Stimulated activated CD8-positive, alpha-beta memory T cell treated with anti-CD3 and anti-CD28 coated beads, Interleukin-15, amount 100 ng/mL, for 24 hours (primary cell): ENCODE measurements at regions not wholly inside any gene's neighbourhood (a gene's known extent, or its start where the extent isn't known, plus 50 kb on each side); places are given as distances from the start of the nearest gene placed in this dataset.

ENCODE experiments used
- DNase-seq: peaks from one replicate; pipeline ENCODE4 v3.0.0-alpha.2; 2020; ENCODE audit warnings: low read depth

DNA sequence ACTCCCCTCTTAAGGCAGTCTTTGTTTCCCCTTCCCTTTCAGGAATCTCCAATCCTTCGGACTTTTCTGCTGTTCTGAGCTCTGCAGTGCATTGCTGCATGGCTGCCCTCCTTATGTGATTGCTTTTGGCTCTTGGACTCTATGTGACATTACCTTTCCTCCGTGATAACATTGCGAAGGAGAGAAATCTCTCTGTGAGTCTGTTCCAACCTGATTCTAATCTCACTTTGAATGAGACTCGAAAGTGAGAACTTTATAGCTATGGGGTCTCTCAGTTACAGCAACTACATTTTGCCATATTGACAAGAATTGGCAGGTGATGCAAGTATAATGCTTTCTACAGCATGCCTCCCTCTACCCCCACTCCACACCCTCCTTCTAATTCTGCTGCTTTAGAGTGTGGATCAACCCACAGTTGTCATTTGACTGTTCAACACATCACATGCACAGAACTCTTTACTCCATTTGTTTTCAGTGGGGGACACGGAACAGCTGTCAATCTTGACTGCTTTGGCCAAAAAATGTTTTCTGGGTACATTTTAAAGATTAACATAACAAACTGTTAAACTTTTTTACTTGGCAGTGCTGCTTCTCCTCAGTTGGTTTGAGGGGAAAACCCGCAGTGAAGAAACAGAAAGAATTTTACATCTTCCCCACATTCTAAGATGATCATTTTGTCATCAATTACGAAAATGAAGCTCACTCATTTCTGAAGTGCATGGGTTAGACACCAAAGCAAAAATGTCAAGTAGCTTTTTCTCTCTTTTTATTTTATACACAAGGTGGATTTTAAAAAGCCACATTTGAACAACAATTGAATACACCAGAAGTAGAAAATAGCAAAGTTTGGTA lies 125.5 kb upstream of the RMST start:
- DNase-seq: no peak

GRCh38 chr12:97342130-97342529 lies 120.5 kb upstream of the RMST start:
- DNase-seq: no peak

DNA sequence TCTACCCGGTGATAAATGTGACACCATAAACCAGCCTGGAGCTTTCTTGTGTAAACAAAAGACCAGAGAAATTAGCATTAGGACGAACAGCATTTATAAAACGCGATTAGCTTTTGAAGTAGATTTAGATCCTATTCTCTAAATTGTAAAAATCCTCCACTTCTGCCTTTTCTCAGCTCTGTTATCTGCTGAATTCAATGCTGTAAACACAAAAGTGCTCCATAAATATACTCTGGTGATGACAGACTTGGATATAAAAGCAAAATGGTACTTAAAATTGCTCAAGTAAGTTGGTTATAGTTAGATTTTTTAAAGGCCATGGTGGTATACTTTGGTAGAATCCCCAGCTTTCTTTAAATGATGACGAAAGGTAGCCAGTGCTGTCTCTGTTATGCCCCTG lies 114.6 kb upstream of the RMST start:
- DNase-seq: no peak

- no peak for DNase-seq
Observed at GRCh38 chr12:97358361-97358760, 104.2 kb upstream of the RMST start.

DNA sequence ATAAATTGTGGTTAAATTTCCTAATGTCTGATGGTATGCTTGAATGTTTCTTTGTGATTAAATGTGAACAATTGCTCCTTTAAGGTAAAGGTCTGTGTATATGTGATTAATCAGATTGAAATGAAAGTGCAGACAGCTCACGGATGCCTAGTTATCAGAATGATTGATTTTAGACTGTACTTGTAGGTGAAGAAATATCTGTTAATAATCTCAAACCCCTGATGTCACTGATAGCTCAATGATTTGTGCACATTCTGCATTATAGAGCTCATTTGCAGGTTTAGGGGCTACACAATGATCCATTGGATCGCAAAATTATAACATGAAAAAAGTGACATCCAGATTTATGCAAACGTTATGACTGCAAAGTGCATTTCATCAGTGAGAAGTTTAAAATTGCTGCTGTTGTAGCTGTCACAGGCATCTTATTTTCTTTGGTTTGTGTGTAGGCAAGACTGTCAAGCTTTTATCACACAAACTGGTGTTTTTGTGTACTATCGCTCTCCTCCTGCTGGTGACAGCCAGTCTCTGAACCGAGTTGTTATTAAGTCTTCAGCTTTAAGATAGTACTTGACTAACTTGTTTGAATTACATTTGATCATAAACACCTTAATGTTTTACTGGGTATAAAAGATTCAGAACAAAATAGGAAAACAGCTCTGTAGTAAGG lies 103.4 kb upstream of the RMST start:
- no peak for DNase-seq

GRCh38 chr12:97363693-97364092 lies 98.9 kb upstream of the RMST start:
- DNase-seq: no peak

- no peak for DNase-seq
Observed at GRCh38 chr12:97368462-97369163, 94.0 kb upstream of the RMST start.

GRCh38 chr12:97375310-97375709 lies 87.3 kb upstream of the RMST start:
- DNase-seq: no peak

DNA sequence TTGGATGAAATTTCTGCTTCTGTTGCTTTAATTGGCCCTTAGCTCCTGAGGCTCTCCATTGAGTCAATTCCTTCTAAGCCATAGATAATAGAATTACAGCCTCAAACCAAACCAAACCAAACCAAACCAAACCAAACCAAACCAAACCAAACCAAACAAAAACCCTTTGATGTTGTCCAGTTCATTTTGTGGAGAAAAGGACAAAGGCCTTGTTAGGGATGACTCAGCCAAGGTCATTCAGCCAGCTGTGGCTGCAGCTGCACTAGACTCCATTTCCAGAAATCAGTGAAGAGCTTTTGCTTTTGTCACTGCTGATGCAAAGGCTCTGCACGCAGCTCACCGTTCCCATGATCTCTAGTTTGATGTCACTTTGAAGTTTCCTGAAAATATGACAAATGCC lies 82.2 kb upstream of the RMST start:
- DNase-seq: no peak

- DNase-seq: no peak
Observed at GRCh38 chr12:97385121-97385520, 77.5 kb upstream of the RMST start.

GRCh38 chr12:97386133-97386581 lies 76.4 kb upstream of the RMST start:
- no peak for DNase-seq

GRCh38 chr12:97387844-97388243 lies 74.8 kb upstream of the RMST start:
- no peak for DNase-seq

DNA sequence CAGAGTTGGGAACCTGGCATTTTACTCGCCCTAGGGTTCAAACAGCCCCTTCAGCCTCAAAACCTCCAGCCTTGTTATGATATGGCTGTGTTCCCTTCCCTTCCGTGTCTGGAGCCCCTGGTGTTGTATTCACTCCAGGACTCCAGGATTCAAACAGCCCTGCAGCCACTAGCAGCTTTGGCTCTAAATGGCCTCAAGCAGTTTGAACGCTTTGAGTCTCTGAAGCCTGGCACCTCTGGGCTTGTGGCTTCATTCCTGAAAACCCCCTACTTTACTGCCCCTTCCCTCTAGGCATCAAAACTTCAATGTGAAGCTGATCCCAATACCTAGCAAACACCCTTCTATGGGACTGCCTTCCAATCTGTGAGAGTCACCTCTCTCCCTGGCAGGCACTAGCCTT lies 67.9 kb upstream of the RMST start:
- DNase-seq: no peak

GRCh38 chr12:97397008-97397407 lies 65.6 kb upstream of the RMST start:
- DNase-seq: no peak

- no peak for DNase-seq
Observed at GRCh38 chr12:97398704-97399103, 63.9 kb upstream of the RMST start.

- DNase-seq: no peak
Observed at GRCh38 chr12:97404093-97404492, 58.5 kb upstream of the RMST start.

GRCh38 chr12:97404543-97404942 lies 58.1 kb upstream of the RMST start:
- DNase-seq: no peak

- DNase-seq: no peak
Observed at GRCh38 chr12:97408363-97408762, 54.2 kb upstream of the RMST start.

DNA sequence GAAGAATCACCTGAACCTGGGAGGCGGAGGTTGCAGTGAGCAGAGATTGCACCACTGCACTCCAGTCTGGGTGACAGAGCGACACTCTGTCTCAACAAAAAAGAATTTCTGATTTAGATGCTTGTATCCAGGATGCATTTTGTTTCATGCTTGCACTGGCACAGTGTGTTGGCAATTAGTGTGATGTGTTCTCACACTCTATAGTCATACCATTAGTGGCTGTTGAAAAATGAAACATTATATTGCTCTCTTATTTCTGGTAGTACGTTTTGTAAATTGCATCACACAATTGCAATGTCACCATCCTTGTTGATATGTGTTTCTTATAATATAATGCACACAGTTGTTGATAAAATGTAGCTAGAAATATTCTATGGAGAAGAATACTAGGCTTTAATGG lies 51.3 kb upstream of the RMST start:
- DNase-seq: no peak
